ENCODE measurements at regions not wholly inside any gene's neighbourhood (a gene's known extent, or its start where the extent isn't known, plus 50 kb on each side); places are given as distances from the start of the nearest gene placed in this dataset.

DNA sequence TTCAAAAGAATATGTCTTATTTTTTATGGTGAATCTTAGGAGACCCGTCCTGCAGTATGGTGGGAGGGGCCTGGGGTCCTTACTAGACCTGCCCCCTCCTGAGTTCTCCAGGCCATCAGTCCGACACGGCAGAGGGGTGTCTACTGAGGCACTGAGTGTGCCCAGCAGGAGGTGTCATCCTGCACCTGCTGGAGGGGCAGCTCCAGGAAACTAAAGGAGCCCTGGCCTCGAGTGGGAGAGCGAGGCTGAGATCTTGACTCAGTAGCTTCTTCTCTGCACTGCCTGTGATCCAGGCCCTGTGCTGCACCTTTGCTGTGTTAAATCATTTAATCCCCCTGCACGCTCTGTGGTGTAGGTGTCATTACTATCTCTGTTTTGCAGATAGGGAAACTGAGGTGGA, 587.7 kb downstream of the PTPRU start:
- no peak for DNase-seq

DNA sequence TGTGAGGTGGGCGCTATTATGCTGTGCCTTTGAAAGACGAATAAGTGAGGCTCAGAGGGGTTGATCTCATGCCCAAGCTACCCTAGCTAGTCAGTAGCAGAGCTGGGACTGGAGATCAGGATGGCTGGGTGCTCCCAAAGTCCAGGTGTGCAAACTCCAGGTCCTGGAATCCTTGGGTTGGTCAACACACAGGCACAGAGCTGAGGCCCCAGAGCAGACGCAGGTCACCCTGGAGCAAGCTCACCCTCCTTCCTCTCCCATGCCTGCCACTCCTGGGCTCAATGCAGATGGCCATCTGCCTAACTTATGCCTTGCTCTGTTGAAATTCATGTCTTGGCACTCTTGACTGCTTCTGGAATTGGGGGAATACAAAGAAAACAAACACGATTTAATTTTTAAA, 587.2 kb downstream of the PTPRU start:
- DNase-seq: no peak

DNA sequence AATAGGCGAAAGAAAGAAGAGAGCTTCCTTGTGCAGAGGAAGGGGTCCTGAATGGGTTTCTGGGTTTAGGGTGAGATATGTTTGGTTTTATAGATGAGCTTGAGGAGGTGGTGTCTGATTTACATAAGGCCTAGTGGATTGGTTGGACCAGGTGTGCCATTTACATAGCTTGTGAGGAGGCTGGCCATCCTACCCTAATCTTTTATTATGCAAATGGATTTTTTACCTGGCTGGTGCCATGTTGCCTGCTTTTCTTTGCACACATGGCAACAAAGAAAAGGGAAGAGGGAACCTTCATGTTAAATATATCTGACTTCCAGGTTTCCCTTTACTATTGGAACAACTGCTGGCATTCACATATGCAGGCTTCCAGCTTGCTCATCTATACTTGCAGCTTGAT, 585.3 kb downstream of the PTPRU start:
- no peak for DNase-seq

DNA sequence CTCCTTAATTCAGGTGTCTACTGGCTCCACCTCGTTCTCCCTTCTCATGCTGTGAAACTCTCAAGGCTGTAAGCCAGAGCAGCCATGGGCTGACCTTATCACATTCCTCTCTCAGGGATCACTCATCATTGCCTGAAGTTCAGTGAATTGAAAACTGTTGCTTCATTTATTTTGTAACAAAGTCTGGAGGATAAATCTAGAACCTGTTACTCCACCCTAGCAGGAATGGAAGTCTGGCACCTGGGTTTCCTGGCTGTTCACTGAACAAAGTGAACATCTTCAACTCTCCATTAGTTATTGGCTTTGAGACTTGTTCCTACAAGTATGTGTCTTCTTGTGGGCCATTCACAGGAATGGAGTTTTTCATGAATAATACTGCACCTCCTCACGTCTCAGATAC, 584.1 kb downstream of the PTPRU start:
- no peak for DNase-seq

DNA sequence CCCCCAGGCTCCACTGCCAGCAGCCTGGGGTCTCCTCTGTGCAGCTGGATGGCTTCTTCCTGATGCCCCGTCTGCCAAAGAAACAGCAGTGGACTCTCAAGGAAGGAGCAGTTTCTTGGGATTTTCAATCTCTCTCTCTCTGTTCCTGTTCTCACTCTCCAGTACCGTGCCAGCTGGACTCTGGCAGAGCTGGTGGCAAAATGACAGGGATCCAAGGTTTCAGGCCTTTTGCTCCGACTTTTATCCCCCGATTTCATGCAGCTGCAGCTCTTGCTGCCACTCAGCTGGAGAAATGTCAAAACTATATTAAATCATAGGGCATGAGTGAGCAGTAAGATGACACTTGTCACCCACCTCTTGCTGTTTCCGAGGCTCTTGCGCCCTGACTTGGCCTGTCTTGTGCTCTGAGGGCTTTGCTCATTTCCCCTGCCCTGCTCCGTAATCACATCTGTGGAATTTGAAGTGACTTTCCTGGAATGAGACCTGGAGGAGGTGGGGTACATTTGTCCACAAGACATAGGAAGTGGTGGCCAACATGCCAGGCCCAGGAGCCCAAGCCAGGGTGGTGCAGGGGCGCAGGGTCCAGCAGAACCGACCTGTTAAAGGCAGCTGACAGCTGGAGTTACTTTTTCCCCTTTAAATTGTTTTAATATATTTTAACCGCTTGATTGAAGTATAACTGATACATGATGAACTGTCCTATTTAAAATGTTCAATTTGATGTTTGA, 576.2 kb downstream of the PTPRU start:
- DNase-seq: no peak

DNA sequence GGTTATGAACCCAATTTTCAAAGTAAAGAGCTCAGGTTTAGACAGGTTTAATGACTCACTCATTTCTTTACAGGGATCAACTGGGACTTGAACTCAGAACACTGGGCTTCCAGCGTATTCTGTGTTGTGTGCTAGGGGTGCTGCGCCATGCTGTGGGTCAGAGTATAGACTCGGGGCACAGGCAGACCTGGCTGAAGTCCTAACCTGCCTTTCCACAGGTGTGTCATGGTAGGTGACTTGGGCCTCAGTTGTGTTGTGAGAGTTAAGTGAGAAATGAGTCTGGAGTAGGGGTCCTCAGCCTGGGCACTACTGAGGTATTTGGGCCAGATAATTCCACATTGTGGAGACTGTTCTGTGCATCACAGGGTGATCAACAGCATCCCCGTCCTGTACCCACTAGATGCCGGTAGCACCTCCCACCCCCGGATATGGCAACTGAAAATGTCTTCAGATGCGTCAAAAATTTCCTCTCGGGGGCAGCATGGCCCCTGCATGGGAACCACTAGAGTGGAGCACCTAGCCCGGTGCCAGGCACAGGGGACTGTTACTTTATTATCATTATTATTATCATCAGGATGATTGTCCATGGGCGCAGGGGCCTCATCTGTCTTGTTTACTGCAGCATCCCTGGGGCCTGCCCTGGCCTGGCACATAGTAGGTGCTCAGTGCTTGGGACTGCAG, 575.5 kb downstream of the PTPRU start:
- DNase-seq: no peak

DNA sequence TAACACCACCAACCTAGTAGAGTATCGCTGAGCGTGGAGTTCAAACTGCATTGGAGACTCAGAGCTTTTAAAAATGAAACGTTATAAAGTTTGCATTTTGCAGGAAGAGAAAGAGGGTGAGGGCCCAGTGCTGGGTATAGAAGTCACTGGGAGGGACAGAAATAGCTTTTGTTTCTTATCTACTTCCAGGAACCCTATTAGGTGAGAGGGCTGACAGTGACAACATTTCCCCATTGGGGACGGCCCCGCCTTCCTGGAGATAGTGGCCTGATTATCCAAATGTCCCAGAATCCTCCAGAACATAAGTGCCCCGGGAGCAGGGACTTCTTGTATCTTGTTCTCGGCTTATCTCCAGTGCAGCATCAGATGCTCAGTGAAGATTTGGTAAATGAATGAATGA, 574.9 kb downstream of the PTPRU start:
- DNase-seq: no peak

DNA sequence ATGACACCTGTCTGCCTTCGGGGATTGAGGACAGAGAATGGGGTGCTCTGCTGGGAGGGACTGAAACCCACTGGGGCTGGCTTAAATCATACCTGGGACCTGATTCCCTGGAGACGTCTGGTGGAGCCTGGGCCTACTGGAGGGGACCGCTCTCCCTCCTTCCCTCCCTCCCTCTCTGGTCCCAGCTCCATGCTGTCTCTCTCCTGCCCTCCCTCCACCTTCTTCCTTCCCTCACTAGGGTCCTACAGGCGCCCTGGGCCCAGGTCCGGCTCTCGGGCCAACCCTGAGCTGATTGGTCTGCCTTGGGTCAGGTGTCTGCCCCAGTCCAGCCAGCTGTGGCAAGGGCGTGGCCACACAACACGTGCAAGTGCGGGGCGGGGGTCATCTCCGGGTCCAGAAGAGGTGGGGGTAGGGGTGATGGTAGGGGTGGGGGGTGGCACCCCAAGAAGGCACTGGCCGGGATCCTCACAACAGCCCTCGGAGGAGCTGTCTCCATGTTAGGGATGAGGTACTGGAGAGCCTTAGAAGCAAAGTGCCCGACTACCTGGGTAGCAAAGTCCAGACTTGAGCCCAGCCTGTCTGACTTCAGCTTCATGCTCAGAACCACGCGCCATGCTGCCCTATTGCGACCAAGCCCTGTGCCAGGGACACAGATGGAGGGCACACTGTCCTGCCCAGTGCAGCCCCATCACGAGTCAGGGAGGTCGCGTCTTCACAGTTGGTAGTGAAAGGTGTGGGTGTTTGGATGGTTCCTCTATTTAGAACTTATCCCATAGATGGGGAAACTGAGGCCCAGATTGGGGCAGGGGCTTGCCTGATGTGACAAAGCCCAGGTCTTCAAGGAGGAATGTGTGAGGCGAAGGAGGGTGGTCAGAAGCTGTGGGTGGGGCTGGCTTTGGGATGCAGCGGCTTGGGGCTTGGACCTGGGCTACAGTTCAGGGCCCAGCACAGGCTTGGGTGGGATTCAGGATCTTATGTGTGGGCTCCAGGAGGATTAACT, 574.1 kb downstream of the PTPRU start:
- DNase-seq: no peak

DNA sequence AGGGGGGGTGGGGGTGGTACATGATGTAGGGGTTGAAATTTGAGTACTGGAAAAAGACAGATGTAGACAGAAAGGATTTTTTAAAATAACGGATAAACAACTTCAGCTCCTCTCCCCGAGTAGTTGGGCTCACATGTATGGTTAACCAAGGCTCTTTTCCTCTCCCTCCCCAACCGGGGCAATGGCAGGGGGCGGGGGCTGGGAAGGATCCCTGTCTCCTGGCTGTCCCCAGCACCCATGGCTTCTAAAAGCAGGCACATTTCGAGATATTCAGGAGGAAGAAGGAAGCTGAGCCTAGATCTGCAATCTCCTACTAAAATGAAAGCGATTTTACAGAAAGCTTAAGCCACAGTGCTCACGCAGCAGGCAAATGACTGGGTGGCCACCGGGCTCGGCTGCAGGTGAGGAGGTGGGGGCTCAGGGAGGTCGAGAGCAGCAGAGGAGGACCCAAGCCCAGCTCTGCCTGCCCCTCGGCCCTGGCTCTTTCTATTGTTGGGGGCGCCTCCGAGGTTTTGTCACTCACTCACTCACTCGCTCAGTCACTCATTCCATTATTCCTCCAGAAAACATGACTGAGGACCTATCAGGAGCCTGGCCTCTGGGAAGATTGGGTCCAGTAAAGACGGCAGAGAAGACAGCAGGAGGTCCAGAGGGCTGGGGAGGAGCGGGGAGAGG, 573.3 kb downstream of the PTPRU start:
- DNase-seq: no peak

DNA sequence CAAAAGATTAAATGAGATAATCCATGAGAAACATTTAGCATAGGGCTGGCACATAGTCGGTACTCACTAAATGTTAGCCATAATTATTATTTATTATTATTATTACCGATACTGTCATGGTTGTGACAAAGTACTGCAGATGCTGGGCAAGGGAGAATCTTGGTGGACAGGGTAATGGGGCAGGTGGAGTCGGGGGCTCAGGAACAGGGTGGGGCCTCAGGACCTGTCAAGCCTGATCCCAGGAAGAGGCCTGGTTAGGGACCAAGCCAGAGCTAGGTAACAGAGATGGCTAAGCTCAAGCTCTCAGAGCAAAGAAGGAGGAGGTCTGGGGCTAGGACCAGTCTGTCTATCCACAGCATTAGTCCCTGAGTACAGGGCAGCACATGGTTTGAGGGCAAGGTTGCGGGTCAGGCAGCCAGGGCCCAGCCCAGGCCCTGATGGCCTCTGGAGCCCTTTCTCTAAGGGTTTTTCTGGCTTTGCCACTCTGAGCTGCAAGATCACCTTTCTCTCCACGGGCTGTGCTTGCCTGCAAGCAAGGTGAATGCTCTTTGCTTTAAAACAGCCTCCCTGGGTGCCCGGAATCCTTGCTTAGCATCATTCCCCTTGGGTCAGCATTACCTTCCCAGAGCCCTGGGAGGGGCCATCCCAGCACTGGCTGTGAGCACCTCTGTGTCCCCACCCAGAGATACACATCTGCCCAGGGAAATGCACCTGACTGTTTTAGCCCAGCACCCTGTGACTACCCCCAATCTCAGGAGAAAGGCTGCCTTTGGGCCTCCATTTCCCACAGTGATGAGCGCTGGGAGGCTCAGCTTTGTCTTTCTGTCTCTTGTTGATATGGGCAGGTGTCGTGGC, 572.0 kb downstream of the PTPRU start:
- DNase-seq: no peak

DNA sequence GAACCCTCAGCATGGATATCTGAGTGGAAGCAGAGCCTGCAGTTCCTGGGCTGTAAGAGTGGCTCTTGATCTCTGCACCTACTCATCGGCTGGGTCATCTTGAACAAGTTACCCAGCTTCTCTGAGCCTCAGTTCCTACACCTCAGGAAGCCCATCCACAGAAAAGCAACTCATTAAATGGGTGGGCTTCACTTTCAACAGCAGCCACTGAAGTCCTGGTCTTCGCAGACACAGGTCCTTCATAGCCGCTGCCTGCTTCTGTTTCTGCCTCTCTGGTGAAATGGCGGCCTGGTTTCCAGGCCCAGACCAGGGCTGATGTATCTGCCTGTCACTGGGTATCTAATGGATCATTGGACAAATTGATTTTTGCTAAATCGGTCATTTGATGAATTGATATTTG, 571.4 kb downstream of the PTPRU start:
- no peak for DNase-seq

DNA sequence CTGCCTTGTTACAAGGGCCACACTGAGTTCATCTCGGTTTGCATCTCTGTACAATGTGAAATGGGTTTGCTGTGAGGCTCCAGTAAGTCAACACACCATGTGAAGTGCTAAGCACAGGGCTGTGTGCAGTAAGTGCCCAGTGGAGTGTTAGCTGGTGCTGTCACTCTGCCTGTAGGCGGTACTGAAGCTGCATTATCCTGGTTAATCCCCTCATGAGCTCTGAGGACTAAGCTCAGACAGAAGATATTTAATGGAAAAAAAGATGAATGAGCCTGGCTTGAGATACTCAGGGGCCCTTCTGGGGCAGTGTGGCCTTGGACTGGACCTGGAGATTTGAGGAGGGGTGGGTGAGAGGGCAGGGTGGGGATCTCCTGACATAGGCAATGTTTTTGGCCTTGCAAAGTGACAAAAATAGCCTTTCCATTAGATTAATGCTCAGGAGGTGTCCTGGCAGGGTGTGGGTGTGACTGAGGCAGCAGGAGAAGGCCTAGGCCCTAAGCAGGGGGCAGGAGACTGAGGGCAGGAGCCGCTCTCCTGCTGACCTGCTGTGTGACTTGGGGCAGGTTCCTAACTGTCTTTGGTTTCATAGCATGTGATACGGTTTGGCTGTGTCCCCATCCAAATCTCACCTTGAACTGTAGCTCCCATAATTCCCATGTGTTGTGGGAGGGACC, 570.5 kb downstream of the PTPRU start:
- DNase-seq: no peak

DNA sequence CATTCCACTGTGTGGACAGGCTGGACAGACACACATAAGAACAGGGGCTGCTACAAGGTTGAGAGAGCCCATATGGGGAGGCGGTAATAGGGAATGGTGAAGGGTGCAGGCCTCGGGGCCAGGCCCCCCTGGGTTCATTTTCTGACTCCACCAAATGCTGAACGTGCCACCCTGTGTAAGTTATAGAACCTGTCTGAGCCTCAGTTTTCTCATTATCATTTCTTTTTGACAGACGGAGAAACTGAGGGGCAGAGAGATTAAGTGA, 569.5 kb downstream of the PTPRU start:
- no peak for DNase-seq

DNA sequence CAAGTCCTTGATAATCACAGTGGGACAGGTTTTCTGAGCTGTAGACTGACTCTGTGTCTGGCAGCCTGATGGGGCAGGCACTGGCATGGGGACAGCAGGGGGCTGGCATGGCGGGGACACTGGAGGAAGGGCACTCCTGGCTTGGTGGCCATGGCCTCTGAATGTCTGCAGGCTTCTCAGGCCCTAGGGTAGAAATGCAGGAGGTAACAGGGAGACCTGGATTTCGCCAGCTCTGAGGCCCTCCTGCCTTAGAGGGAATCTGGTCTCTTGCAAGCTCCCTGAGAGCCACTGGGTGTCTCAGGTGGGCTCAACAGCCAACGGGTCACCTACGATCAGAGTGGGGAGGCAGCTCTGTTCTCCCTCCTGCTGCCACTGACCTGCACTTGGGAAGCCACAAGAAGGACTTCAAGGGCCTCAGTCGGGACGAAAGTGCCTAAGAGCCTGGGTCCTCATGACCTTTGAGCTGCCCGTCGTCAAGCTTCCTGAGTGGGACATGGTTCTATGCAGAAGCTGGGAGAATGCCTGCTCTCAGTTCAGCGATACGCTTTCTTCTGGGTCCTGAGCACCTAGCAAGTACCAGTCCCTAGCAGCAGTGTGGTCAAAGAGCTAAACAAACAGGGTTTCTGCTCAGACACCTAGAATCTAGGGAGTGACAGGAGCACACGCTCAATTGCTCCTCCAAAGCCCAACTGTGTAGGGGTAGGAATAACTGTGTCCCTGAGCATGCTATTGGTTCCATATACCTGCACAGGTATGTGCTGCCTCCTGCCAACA, 569.0 kb downstream of the PTPRU start:
- DNase-seq: no peak

DNA sequence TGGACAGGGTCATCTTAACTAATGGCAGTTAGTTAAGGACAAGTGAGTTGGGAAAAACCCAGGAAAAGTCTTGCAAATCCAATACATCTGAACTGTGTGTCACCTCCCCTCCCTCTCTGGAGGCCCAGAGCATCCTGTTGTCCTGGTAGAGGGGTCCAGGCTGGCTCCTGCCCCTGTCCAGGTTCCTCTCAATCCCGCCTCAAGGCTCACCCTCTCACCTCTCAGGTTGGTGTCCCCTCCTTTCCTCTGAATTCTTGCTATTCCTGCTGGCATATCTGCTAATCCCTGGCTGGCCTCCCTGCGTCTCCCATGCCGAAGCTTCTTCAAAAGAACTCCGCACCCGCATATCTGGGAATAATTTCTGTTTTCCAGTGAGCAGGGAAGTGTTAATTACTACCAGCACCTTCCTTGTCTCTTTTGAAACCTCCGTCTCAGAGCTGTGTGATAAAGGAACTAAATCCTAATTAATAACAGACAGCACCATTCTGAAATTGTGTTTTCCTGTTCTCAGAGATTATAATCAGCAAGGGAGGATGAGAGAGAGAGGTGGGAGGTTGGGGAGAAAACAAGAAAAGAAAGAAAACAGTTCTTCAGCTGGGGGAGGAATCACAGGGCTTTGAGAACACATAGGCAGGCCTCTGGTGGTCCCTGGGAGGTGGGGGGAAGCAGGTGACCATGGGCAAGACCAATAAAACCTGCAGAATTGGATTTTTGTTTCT, 568.0 kb downstream of the PTPRU start:
- DNase-seq: no peak

DNA sequence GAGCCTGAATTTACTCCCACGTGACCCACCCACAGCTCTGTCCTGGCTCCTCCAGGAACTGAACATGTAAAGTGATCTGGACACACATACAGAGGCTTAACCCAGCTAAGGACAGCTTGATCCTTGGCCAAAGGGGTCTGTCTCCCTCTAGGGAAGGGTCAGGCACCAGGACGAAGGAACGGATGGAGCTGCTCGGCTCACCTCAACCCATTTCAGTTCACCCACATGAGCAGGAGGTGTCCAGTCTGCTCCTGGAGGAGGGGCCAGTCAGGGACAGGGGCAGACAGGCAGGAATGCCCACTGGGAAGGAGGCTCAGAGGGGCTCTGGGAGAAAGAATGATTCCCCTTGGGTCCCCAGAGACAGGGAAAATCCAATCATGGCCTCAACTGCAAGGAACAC, 567.2 kb downstream of the PTPRU start:
- no peak for DNase-seq

DNA sequence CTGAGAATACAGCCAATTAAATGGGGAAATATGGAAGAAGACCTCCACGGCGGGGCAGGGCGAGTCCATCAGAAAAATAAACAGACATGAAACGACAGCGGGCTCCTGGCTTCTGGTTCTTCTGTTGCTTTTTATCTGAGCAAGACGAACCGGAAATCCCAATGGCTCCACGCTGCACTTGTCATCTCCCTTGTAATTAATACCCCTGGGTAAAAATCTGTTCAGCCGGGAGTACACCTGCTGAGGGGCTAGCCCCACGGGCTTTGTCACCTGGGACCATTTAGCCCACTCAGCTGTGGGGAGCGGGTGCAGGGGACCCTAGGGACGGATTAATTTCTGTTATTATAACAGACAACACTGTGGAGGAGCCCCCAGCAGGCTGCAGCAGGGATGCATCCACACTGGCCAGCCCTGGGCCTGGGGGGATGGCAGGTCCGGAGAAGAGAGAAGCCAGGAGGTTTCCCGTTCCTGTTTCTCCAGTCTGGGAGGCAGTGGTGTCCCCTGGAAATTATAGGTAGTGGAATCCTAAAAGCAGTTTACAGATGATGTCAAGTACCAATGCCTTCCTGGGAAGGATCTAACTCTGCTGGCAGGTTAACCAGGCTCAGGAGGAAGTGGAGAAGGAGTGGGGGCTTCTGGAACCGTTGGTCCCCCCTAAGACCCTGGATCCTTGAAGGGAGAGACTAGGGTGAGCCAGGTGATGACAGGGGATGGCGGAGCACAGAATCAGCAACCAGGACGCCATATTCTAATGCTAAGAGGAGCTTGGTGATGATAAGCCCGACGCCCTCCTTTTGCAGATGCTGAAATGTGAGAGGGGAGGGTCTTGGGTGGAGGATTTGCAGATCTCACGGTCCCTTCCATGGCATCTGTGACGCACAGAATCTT, 566.1 kb downstream of the PTPRU start:
- DNase-seq: no peak

DNA sequence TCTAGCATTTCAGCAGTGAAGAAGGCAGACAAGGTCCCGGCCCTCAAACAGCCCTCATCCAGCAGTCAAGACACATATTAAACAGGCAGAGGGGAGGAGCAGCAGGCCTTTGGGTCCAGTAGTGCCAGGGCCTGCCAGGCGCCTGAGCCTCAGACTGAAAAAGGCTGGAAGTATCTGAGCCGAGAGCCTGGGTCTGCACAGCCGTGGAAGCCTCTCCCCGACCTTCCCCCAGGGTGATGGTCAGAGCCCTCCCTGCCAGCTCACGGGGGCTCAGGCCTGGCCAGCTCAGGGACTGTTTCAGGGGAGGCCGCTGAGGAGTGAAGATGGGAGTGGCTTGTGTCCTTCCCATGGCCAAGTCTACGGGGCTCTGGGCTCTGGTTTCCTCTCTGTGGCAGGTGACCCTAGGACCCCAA, 565.2 kb downstream of the PTPRU start:
- no peak for DNase-seq

DNA sequence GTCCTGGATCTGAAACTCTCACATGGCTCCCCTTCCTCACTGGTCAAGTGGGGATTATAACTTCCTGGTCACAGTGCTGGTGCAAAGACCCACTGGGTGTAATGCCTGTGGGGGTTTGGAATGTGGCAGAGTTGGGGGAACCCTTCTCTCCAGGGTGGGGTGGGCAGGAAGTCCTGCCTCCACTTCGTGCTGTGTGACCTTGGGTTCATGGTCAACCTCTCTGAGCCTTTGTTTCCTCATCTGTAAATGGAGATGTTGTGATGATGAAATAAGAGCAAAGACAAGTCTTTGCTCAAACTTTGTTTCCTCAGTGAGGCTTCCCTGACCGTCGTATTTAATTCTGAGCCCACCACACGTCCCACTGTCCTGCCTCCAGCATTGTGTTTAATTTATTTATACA, 564.7 kb downstream of the PTPRU start:
- DNase-seq: no peak
